RKO (cell line): ENCODE measurements at regions not wholly inside any gene's neighbourhood (a gene's known extent, or its start where the extent isn't known, plus 50 kb on each side); places are given as distances from the start of the nearest gene placed in this dataset.
A peak's percentile ranks its signal among the peaks of the same experiment; 100 is the strongest.

Experiments
- DNase-seq: peaks from one replicate; pipeline ENCODE4 v3.0.0-alpha.2; 2016; ENCODE audit warnings: low spot score

DNA sequence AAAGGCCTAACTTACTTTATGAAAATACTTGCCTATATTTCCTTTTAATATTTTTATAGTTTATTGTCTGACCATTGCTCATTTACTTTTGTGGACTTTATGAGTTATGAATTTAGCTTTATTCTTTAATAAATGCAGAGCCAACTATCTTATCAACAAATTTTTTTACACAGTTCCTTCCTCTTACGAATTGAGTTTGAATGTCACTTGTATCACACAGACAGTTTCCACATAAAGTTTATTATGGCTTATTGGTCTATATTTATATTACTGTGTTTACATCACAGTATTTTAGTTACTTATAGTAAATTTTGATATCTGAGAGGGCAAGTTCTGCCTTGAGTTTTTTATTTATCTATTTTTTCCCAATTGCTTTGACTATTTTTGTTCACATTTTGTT, 450.6 kb downstream of the C4orf33 start:
- no peak for DNase-seq

GRCh38 chr4:129550281-129550785, 454.4 kb downstream of the C4orf33 start:
- no peak for DNase-seq

- no peak for DNase-seq
Observed at GRCh38 chr4:129561280-129561679, 465.3 kb downstream of the C4orf33 start.

DNA sequence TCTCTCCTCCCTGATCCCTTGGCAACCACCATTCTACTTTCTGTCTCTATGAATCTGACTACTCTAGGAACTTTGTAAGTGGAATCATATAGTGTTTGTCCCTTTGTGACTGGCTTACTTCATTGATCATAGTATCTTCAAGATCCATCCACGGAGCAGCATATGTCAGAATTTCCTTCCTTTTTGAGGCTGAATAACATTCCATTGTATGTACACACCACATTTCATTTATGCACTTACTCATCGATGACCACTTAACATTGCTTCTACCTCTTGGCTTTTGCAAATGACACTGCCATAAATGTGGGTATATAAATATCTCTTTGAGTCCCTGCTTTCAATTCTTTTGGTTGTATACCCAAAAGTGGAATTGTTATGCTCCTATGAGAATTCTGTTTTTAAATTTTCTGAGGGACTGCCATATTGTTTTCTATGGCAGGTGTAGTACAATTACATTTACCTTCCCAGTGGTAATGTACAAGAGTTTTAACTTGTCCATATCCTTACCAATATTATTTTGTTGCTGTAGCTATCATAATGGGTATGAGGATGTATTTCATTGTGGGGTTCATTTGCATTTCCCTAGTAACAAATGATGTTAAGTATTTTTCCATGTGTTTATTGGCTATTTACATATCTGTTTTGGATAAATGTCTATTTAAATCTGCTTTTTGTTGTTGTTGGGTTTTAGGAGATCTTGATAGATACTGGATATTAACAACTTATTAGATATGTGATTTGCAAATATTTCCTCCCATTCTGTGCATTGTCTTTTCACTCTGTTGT, 466.1 kb downstream of the C4orf33 start:
- DNase-seq, result peak; percentile 56

DNA sequence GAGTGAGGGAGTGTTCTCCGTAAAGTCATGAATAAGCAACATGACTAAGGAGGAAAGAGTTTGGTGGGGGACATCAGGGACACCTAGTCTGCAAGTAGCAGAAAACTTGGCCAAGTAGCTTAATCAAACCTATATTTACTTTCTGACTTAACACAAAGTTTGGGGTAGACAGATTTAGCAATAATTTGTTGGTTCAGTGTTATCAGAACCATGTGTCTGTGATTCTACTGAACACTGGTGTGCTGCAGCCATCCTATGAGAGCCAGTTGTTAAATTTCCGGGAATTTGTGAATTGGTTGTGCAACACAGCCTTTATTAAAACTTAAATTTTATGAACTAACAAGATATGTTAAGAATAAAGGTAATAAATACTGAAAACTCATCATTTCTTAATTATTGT, 469.3 kb downstream of the C4orf33 start:
- DNase-seq, result no peak

DNA sequence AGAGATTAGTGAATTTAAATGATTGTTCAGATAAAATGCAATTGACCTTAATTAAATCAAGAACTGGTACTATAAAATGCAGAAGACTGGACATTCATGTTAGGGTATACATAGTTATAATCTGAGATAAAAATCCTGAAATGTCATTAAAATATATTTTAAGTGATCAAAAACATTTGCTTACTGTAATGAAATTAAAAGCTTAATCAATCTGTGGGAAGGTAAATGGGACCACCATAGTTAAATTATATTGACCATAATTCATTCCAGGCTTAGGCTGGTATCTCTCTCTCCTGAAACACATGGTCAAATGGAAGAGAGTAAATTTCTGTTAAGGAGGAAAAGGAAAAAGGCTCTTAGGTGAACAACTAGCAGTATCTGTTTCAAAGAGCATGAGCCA, 474.4 kb downstream of the C4orf33 start:
- DNase-seq, result no peak

DNA sequence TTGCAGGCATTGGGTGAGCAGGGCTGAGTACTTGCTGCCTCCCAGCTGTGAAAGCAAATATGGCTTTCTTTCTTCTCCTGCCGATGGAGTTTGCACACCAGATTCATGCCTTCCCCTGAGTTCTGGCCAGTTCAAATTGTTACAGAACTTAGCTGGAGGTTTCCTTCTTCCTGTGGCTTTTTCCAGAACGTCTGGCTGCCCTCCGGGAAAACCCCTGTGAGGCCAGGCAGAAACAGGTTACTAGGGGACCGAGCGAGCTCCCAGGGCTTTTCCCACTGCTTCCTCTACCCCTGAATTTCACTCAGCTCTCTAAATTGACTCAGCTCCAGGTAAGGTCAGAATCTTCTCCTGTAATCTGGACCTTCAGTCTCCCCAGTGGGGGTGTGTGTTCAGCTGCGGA, 482.4 kb downstream of the C4orf33 start:
- DNase-seq, result no peak

DNA sequence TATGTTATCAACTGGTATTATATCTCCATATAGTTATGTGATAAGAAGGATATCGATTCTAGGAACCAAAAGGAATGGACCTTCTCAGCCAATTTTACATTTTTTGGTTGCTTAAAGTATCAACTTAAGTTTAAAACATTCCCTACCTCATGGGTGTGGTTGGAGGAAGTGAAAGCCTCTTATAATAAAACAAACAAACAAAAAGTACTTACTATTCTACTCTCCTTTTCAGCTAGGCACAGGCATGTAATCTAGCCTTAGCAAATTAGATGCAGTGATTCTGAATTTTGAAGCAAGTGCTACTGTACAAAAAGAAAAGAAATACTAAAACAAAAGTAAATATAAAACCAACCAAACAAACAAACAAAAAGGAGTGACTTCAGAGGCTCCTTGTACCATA, 485.4 kb downstream of the C4orf33 start:
- no peak for DNase-seq

DNA sequence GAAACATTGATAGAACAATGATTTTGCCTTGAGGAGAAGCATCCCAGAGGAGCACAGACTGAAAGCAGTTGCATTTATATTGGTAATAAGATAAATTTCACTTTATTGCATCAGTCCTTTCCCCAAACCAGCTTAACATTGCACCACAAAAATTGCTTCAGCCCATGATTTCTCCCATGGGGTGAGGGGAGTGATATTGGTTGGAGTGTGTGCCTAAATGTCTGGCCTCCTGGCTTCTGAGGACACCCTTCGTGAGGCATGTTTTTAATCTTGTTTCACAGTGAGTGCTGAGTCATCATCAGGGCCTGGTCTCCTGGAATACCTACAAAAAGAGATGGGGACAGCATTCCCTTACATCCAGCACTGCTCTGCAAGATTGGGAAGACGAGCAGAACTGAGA, 487.9 kb downstream of the C4orf33 start:
- no peak for DNase-seq

- no peak for DNase-seq
Observed at GRCh38 chr4:129598582-129598981, 502.6 kb downstream of the C4orf33 start.

GRCh38 chr4:129600898-129601297, 504.9 kb downstream of the C4orf33 start:
- DNase-seq, result no peak

DNA sequence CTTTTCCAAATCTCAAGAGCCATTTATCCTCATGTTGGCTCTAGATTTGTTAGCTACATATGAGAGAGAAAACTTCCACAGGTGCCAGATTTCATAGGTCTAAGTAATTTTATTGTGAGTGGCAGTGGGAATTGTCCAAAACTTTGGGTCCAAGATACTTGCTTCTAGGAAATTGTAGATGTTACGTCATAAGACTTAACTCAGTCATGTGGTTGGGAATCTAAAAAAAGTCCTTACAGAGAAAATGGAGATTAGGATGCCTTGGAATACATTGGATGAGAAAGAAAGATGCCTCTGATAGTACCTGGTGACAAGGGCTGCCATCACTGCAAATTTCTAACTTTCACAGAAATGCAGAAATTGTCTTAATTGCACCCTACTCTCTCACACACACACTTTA, 506.5 kb downstream of the C4orf33 start:
- no peak for DNase-seq

DNA sequence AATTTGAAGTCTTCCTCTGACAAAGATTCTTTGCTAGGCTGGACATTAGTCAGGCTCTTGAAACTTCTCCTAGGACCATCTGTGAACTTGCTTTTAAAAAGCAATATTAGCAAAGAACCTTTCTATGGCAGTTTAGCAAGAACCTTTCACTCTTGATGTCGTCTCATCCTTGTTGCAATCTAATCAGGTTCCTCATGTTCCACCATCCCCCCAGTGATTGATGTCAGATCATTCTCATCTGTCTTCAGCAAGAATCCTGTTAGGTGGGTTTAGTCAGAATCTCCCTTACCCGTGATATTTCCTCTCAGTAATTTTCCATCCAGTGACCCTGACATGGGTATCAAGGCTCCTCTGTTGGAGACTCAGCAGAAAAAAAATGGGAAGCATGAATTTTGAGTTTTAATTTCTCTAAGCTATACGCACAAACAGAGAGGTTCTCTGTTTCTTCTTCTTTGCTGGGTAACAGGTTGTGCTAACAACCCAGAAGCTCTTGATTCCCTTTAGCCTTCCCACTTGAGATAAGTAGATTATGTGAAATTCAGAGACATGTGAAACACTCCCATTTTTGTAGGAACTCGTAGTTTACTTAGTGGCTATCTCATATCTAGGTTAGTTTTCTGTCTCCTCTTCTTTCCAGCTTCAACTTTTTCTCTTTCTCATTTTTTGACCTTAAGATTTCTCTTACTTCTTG, 507.4 kb downstream of the C4orf33 start:
- no peak for DNase-seq

DNA sequence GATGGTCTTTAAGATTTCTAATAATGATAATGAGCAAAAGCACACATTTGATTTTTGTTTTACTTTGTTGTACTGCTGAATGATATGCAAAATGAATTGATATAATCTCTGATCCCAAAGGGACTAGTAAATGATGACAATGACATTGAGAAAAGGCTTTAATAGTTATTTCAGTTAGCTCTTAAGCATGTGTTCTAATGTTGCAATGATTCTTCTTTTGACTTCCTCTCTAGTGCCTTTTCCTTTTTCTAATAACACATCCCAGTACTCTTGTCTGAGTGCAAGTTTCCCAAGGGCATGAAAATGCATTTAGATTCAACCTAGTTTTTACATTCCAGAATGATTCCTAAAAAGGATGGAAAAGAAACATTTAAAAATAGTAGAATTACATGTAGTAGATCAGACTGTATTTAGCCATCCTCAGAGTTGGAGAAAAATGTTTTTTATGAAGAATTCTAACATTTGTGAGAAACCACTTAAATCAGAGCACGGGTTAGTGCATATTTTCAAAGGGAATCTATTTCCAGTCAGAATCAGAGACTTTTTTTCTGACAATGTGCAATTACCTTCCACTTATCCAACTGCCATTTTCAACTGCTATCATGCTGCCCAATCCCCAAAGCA, 508.8 kb downstream of the C4orf33 start:
- DNase-seq, result no peak

DNA sequence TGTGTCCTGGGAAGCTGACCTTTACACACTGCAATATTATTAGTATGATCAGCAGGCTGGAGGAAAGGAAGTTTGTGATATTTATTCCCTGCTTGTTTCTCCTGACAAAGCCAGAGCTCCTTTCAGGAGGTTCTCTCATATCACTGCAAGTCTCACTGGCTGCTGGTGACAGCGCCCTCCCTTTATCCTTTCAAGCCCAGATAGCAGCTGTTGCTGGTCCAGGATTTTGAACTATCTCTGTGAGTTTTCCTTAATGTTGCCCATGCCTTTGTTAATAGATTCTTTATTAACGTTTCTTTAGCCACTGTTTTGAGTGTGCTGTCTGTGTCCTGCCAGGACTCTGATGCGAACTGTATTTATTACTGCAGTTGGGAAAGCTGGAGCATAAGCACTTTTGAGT, 518.7 kb downstream of the C4orf33 start:
- no peak for DNase-seq

DNA sequence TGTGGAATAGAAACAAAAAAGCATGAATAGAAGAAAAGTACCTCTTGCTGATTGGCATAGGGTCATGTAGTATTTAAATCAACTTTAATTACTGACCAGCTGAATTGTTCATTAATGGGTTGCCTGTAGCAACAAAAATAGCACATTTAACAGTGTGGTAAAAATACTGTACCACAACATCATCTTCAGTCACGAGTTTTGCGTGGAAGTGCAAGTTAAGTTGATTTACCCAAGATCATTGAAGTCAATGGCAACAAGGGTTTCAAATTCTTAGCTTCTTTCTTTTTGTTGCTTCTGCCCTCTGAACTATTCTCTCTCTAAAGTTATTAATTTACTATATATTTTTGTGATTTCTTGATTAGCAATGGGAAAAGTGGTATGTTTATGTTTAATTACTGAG, 526.6 kb downstream of the C4orf33 start:
- no peak for DNase-seq

DNA sequence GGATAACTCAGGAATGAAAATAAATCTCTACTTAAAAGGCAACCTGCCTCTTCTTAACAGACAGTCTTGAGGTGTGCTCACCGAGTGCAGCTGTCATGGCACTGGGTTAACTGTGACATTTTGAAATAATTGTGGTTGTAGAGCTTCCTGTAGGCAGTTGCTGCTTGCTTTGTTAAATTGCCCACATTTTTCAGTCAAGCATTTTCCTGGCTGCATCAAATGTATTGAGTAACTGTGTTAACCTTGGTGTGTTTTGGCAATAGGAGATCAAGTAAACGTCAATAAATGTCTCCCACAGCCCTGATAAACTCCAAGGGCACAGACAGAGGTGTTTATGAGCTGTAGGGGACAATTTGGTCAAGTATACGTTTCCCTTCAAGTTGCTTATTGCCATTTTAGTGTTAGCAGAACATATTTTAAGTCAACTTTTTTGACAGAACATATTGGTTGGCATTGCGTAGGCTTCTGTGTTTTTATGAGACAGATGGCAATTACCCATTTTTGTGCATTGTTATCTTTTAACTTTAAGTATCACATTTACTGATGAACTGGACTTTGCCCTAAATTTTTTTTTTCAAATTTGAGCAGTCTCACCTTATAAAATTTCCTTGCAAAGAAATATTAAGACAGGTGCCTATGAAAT, 527.4 kb downstream of the C4orf33 start:
- DNase-seq, result no peak

DNA sequence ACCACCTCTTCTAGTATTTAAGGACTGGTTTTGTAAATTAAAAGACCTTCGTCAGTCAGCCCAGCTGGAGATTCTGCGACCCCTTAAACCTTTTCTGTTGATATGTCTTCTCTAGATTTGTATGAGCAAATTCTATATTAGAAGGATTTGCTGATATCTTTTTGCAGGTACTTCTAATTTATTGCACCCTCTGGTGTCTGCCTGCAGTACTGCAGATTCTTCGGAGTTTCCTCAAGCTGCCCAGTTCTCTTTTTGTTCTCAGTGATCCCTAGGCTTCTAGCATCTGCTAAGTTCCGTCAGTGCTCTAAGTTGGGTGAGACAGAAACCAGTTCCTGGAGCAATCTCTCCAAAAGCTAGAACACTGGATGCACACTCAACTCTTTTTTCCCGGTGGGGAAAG, 545.2 kb downstream of the C4orf33 start:
- peak; percentile 45 for DNase-seq

- DNase-seq, result no peak
Observed at GRCh38 chr4:129645461-129645860, 549.5 kb downstream of the C4orf33 start.

DNA sequence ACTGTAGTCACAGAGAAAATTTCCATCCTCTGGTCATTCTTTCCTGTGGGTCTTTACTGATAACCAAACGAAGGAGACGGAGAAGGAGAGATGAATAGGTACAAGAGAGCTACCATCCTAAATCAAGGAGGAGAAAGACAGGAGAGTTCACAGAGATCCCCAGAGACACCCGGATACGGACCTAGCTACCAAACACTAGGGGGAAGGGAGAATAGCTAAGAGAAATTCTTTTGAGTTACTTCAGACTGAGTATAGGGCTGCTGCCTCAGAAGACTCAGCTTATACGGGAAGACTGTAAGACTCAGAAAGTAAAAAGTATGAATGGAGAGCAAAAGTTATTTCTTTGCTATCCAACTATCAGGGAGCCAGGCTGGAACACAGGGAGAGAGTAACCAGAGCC, 572.1 kb downstream of the C4orf33 start:
- DNase-seq, result no peak

GRCh38 chr4:129672941-129673340, 577.0 kb downstream of the C4orf33 start:
- DNase-seq, result peak; percentile 5

DNA sequence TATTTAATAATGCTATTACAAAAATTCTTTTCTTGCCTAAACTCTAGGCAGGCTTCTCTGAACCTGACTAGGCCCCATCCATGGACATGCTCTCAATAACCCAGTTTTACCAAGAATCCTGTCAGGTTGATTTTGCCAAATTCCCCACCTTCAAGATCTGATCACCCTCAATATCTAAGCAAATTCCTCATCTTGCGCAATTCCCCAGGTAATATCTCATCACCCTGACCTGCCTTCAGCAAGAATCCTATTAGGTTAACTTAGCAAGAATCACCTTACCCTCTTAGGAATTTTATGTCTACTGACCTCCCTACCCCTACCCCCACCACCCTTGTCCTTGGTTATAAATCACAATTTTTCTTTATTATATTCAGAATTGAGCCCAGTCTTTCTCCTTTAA, 579.1 kb downstream of the C4orf33 start:
- no peak for DNase-seq

DNA sequence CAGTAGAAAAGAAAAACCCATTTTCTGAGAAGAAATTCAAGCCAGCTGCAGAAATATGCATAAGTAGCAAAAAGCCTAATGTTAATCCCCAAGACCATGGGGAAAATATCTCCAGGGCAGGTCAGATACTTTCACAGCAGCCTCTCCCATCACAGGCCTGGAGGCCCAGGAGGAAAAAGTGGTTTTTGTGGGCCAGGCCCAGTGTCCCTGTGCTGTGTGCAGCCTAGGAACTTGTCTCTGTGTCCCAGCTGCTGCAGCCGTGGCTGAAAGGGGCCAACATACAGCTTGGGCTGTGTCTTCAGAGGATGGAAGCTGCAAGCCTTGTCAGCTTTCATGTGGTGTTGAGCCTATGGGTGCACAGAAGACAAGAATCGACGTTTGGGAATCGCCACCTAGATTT, 581.0 kb downstream of the C4orf33 start:
- DNase-seq, result no peak
